NK-92 treated with Interleukin-12 subunit alpha and Interleukin-12 subunit beta, amount 100 ng/mL, for 24 hours (cell line): ENCODE measurements at regions not wholly inside any gene's neighbourhood (a gene's known extent, or its start where the extent isn't known, plus 50 kb on each side); places are given as distances from the start of the nearest gene placed in this dataset.
"Not testable (repeated sequence)": the region's sequence is repeated elsewhere in the genome, so short reads cannot be mapped to it uniquely, and the experiment has no call there.

ENCODE experiments used
- DNase-seq: peaks from one replicate; lab custom pipeline; 2025; lab: John Stamatoyannopoulos, UW

- DNase-seq, result no peak
Measured at GRCh38 chr19:28319227-28319626, 893.7 kb downstream of the UQCRFS1 start.

DNA sequence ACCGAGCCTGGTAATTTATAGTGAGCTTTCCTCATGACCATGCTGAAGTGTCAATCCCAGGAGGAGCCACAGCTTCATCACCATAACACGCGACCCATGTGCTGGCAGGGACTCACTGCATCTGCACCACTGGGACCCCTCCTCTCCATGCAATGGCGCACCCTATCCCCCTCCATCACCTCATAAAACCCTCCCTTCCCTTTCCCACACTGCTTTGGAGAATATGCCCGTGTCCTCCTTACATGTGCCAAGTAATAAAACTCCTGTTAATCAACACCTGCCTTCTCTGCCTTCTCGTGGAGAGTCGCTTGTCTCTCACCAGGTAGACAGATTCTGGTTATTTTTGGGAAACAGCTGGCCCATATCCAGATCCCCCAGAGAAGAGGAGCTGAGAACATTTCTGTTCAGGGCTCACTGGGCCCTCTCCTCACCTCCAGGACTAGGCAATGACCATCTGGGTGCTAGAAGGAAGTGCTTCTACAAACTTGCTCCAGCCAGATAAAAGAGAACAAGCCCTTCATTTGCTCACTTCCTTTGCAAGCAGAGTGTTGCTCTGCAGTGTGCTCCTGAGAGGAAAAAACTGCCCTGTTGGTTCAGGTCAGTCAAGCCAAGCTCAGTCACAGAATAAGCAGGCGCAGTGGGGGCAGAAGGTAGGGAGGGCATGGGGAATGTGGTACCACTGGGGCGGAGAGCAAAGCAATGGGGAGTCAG is 894.3 kb downstream of the UQCRFS1 start:
- DNase-seq, result no peak

GRCh38 chr19:28316464-28316863 is 896.5 kb downstream of the UQCRFS1 start:
- DNase-seq, result no peak

DNA sequence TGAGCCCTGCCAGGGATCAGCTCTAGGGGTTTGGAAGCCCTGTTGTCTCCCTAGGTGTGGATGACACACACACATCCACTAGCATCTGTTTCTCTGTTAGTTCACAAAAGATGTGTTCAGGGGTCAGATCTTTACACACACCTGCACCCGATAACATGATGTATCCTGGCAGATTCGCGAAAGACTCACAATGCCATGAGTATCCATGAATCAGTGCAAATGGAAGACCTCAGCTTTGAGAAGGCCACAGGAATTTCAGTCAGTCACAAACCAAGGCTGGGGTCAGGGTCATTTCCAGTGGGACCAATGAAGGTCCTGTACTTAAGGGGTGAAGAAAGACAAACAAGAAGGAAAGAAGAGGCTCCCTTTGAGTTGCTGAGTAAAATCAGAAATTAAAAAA is 898.2 kb downstream of the UQCRFS1 start:
- no peak for DNase-seq

DNA sequence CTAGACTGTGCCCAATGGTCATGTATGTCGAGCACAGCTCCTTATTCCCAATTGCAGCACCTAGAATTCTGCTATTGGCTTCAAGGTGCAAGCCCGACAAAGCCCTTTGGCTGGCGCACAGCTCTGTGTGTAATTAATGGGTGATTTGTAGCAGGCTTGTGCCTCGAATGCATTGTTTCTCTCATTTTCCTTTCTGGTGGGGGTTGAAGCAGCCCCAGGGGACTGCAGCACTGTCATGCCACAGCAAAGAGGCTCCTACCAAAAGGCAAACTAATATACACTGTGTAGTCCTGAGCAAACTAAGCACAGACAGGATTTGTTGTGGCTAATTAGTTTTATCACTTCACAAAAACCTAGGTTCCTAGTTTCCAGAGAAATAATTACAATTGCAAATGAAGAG is 898.7 kb downstream of the UQCRFS1 start:
- DNase-seq, result no peak

DNA sequence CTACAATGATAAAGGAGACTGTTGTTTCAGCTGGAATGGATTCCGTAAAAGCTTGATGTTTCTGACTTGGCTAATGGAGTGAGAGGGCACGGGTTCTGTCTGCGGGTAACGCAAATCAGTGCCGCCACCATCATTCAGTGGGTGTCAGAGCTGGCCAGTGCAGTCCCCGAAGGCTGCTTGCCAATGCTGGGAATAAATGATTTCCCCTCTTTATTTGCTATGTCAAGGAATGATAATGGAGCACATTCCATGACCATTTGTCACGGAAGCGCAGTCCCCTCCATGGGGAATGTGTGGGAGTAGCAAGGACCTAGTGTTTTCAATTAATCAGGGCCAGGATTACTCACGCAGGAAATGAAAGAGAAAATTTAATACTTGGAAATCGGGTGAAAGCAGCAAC is 899.3 kb downstream of the UQCRFS1 start:
- DNase-seq, result no peak

- no peak for DNase-seq
Measured at GRCh38 chr19:28312269-28312668, 900.7 kb downstream of the UQCRFS1 start.

GRCh38 chr19:28310829-28311228 is 902.1 kb downstream of the UQCRFS1 start:
- DNase-seq, result not testable (repeated sequence)

- DNase-seq, result no peak
Measured at GRCh38 chr19:28309070-28309469, 903.9 kb downstream of the UQCRFS1 start.

DNA sequence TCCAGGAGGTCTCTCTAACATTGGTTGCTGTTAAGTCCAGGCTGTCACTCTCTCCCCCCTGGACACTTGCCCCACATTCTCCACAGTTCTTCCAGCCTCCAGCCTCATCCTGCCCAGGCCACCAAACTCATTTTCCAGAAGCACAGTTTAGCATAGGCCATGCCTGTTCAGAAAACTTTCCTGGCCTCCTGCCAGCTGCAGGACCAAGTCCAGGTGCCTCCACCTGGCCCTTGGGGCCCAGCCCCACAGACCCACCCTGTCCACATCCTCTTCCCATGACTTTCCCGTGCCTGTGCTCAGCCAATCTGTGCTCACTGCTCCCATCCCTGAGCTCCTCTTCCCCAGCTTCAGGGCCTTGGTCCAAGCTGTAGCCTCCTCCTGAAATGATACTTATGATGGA is 905.0 kb downstream of the UQCRFS1 start:
- no peak for DNase-seq

DNA sequence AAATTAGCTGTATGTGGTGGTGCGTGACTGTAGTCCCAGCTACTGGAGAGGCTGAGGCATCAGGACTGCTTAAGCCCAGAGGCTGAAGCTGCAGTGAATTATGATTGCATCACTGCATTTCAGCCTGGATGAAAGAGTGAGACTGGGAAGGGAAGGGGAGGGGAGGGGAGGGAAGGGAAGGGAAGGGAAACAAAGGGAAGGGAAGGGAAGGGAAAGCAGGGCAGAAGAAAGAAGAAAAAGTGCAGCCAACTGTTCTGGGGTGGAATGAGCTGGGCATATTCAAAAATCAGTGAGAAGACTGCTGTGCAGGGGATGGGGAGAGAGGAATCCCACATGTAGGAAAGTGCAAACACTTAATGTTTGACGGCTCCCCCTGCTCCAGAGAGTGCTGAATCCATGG is 905.5 kb downstream of the UQCRFS1 start:
- no peak for DNase-seq

GRCh38 chr19:28305513-28305912 is 907.4 kb downstream of the UQCRFS1 start:
- DNase-seq, result no peak

DNA sequence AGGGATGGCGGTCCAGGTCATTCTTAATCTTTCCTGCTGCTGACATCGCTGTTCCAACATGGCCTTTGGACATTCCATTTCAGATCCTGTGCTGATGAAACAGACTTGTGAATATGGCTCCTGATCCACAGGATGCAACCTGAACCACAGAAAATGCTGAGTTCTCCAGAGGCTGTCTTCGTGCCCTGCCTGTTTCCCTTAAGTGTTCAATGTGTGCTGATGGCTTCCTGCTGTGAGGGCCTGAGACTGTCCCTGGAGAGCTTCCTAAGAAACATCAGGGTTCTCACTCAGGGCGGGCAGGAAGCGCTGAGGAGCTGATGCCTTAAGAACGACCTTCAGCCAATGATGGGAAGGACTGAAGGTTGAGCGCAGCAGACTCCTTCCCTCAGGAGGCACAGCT is 909.4 kb downstream of the UQCRFS1 start:
- DNase-seq, result no peak

DNA sequence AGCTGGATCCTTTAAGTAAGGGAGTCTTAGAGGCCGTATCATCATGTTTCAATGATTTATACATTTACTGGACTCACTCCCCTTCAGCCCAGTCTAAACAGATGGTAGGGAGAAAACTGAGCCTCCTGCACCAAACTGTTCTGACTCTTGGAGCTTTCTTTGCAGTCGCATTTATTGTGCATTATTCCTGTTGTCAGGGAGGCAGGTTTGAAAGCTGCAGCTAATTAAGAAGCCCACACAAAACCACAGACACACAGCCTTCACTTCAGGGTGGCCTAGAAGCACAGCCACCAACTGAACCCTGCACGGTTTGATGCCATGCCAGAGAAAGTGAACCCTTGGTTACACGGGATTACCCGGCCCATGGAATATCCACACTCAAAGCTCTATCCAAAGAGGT is 911.0 kb downstream of the UQCRFS1 start:
- no peak for DNase-seq

GRCh38 chr19:28301463-28301862 is 911.5 kb downstream of the UQCRFS1 start:
- DNase-seq, result no peak

GRCh38 chr19:28299649-28300048 is 913.3 kb downstream of the UQCRFS1 start:
- DNase-seq, result no peak

GRCh38 chr19:28297586-28298157 is 915.3 kb downstream of the UQCRFS1 start:
- no peak for DNase-seq

- no peak for DNase-seq
Measured at GRCh38 chr19:28297036-28297435, 915.9 kb downstream of the UQCRFS1 start.

DNA sequence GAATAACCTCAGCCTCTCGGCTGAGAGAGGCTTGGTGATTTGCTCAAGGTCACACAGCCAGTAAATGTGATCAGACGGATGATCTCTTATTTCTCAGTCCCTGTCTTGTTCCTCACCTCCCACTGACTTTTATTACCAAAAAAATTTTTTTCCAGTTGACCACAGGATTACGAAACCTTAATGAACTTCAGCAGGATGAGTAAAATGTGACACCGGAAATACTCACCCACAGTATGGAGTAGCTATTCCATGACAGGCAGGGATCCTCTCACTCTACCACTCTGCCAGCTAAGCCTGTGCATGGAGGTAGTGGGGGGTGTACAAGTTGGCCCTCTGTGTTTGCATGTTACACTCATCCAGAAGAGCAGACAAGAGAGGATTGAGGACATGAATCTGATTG is 916.4 kb downstream of the UQCRFS1 start:
- no peak for DNase-seq

DNA sequence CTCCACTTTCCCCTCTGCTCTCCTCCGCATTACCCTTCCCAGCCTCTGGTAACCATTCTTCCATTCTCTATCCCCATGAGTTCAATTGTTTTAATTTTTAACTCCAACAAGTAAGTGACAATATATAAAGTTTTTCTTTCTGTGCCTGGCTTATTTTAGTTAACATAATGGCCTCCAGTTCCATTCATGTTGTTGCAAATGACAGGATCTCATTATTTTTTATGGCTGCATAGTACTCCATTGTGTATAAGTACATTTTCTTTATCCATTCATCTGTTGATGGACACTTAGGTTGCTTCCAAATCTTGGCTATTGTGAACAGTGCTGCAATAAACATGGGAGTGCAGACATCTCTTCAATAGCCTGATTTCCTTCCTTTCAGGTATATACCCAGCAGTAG is 918.0 kb downstream of the UQCRFS1 start:
- DNase-seq, result not testable (repeated sequence)

DNA sequence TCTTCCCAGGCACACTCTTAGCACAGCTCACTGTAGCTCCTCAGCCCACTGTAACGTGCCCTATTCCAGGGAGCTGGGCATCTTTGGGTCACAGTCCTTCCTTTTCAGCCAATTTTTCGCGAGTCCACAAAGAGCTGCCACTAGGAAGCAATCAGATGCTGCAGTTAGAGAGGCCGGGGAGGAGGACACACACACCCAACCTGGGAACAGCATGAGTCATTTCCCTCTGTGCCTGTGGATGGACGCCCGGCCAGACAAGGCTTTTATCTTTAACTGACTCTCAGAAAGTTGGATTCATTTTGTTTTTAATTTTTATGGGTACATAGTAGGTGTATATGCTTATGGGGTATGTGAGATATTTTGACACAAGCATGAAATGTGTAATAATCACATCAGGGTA is 918.6 kb downstream of the UQCRFS1 start:
- no peak for DNase-seq

- no peak for DNase-seq
Measured at GRCh38 chr19:28293685-28294084, 919.3 kb downstream of the UQCRFS1 start.

- DNase-seq, result no peak
Measured at GRCh38 chr19:28292822-28293500, 920.0 kb downstream of the UQCRFS1 start.

GRCh38 chr19:28291874-28292273 is 921.1 kb downstream of the UQCRFS1 start:
- DNase-seq, result no peak
